Stimulated activated CD4-positive, alpha-beta T cell treated with anti-CD3 and anti-CD28 coated beads, Interleukin-1b, Interleukin-23, amount 100 ng/mL, for 24 hours (primary cell): ENCODE measurements at regions not wholly inside any gene's neighbourhood (a gene's known extent, or its start where the extent isn't known, plus 50 kb on each side); places are given as distances from the start of the nearest gene placed in this dataset.

ENCODE experiments used
- DNase-seq, 4 experiments: peaks; one replicate each; pipeline ENCODE4 v3.0.0-alpha.2; 2020; ENCODE audit warnings: low read depth in 4 of 4, low spot score in 1 of 4

DNA sequence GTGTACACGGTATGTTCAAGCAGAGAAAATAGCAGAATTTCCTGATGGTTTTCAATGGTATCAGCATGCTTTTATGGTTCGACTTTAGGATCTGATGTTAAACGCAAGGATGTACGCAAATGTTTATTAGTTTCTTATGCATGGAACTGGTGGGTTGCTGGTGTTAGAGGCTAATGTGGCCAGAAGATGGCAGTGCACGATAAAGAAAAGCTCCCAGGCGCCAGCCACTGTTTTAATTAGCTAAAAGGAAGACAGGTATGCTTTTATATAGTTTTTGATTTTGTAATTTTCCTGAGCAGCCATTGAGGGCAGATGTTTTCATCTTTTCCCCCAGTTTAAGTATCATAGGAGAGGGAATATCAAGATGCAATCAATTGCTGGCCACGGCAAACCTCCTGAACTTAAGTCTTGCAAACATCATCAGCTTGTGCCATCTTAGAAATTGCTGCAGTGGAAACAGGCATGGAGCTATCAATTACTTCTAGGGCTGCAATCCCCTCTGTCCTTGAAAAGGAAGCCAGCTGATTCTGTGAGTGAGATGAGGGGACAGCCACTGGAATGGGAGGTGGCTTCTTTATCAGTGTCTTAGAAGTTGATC, 648.5 kb upstream of the RBFOX1 start:
- no peak for DNase-seq

DNA sequence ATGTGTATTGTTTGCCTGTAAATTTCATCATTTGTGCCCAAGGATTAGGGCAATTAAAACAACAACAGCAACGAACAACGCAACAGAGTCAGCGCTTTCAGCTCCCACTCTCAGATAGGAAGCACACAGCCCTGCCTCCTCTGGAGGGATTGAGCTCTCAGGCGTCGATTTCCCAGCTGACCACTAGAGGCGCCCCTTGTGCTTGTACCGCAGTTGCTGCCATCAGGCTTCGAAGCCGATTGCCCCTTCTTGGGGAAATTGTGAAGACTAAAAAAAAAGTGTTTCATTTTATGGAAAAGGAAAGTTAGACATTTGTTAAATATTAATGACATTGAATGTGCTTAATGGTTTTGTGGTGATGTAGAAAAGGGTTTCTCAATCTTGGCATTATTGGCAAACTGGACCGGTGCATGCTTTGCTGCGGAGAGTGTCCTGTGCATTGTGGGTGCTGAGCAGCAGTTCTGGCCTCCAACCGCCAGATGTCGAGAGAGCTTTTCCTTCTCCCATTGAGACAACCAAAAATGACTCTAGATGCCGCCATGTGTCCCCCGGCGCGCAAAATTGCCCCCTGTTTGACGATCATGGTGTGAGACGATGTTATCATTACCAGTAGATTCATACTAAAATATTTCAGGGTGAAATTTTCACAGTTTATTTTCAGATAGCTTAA, 650.4 kb upstream of the RBFOX1 start:
- no peak for DNase-seq

DNA sequence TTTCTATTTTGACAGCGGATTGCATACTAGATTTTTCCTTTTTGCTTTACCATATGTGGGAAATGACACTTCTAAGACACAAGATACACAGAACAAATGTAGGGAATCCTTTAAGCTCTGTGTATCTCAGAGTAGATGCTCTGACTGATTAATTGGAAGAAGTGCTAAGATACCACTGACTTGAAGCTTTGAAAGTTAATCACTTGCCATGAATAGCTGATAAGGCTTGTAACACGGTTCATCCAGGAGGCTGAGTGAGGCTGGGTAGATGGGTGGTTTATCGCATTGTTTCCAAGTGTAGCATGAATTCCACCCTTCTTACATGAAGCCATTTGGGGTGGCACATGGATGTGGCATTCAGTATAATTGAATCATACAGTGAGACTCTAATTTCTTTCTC, 654.1 kb upstream of the RBFOX1 start:
- no peak for DNase-seq

DNA sequence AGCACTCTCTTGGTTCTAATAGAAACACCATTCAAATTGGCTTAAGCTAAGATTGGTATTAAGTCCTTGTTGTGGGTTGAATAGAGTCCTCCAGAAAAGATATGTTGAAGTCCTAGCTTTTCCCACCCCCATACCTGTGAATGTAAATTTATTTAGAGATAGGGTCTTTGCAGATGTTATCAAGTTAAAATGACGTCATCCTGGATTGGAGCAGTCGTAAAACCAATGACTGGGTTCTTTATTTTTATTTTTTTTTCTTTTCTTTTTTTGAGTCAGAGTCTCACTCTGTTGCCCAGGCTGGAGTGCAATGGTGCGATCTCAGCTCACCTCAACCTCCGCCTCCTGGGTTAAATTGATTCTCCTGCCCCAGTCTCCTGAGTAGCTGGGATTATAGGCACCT, 658.6 kb upstream of the RBFOX1 start:
- no peak for DNase-seq

DNA sequence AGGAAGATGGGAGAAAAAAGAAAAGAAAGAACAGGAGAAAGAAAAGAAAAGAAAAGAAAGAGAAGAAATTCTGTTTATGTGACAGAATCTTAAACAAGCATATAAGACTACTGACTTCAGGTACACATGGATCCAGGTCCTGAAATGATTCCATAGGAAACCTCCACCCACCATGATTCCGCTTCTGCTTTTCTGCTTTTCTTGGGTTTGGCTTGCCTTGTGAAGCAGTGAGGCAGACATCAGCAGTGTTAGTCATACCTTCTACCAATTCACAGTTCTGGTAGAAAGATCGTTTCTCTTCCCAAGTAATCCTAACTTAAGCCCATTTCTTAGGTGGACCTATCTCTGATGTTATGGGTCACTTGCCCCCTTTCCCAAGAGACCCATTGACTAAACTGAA, 660.1 kb upstream of the RBFOX1 start:
- no peak for DNase-seq

DNA sequence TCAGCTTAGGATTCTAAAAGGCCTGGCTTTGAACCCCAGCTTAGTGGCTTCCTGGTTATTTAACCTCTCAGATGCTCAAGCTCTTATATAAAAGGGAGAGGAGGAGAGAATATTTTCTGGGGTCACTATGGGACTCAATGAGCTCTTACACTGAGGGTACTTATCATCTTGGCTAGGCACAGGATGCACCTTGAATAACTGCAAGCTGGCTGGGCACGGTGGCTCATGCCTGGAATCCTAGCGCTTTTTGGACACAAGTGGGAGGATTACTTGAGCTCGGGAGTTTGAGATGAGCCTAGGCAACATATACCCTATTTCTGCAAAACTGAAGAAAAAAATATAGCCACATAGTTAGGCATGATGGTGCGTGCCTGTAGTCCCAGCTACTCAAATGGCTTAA, 665.3 kb upstream of the RBFOX1 start:
- DNase-seq: no peak

DNA sequence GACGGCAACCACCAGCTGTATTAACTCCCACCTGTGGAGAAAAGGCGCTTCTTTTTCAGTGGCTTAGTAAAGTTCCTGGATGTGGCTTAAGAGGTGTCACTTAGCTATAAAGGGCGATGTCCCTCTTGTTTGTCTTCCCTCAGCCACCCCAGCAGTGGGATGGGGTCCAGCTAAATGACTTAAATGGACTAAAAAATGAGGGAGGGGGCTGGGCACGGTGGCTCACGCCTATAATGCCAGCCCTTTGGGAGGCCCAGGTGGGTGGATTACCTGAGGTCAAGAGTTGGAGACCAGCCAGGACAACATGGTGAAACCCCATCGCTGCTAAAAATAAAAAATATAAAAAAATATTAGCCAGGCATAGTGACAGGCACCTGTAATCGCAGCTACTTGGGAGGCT, 667.5 kb upstream of the RBFOX1 start:
- no peak for DNase-seq

DNA sequence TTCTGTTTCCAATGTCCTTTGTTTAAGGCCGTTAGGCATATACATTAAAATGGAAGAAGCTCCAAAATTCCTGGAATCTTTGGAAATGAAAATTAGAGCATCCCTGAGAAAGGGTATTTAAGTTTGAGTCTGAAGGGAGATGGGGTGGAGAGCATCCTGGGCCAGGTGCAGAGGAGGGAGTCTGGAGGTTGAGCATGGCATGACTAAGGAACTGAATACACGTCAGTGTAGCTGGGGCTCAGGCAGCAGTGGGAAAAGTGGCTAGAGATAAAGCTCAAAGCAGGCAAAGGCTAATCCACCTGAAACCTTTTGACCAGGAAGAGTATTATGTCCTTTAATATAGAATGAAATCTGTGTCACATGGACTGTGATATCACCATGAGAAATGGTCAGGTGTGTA, 669.0 kb upstream of the RBFOX1 start:
- DNase-seq: no peak

DNA sequence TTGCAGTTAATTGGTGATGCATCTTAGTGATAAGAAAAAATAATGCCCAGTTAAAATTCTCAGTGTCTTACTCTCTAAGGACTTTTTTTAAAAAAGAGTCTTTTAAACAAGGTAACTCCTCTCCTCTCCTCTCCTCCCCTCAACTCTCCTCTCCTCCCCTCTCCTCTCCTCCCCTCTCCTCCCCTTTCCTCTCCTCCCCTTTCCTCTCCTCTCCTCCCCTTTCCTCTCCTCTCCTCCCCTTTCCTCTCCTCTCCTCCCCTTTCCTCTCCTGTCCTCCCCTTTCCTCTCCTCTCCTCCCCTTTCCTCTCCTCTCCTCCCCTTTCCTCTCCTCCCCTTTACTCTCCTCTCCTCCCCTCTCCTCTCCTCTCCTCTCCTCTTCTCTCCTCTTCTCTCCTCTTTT, 675.9 kb upstream of the RBFOX1 start:
- no peak for DNase-seq

DNA sequence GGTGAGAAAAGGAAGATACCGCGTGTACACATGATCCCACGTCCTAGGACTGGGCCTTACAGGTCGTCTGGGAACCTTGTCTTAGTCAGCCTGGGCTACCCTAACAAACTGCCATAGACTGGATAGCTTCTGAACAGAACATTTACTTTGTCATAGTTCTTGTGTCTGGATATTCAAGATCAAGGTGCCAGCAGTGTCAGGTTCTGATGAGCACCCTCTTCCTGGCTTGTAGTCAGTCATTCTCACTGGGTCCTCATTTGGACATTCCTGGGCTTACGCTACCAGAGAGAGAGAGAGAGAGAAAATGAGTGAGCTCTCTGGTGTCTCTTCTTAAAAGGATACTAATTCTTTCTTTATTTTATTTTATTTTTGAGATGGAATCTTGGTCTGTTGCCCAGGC, 685.8 kb upstream of the RBFOX1 start:
- no peak for DNase-seq

DNA sequence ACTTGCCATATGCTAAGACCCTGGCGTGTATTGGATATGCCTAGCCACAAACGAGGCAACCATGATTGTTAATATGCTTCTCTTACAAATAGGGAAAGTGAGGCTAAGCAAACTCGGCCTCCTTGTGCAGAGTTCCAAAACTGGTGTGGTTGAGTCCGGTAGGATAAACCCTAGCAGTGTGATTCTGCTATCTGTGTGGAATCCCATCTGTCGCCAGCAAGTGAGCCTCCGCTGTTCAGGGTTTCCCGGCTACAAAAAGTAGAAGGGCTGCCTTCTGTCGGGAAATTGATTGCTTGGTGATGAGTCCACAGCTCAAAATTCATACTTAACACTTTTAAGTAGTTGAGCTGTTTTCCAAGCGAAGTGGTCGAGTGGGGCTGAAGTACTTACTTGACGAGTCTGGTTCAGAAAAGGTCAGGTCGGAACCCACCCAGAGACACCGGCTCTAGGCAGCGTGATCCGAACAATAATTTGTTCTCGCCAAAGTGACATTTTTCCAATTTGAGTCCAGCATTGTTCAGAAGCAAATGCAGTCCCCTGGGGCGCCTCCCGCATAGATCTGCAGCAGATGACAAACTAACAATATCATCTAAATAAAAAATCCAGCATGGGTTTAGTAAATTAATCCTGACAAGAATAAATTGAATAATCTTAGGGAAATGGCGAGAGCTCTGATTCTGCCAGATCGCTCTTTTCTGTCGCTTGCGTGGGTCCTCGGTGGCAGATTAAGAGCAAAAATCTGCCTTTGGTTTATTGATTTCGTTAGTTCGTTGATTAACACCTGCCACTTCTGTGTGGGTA, 686.7 kb upstream of the RBFOX1 start:
- no peak for DNase-seq

DNA sequence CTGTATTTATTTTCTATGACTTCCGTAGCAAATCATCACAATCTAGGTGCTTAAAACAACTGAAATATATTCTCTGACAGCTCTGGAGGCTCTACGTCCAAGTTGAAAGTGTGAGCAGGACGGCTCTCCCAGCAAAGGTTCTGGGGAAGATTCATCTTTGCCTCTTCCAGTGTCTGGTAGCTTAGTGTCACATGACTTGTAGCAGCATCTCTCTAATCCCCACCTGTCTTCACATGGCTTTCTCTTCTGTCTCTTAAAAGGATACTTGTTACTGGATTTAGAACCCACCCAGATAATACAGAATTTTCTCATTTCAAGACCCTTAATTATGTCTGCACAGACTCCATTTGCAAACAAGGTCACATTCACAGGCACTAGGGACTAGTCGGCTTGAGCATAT, 687.7 kb upstream of the RBFOX1 start:
- no peak for DNase-seq

DNA sequence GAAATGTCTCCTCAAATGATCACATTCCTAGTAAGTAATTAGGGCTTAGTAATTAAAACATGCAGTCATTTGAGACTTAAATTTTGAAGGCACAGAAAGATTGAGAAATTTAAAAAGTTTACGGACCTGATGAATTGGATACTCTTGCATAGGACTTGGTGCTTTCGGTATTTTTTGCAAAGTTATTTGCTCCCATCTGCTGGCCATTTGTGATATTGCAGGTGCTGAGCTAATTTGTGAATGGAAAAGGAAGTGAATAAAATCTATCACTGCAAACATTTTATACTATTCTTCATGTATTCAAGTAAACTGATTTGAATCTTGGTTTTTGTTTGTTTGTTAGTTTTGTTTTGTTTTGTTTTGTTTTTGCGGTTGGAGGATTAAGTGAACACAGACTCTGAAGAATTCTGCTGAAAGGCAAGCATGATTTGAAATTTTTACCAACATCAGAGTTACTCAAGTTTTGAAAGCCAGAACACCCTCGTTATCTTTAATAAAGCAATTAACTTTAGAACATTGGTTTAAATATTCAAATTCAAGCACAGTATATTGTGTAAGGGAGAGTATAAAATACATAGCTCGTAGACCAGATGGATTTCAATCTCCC, 689.5 kb upstream of the RBFOX1 start:
- DNase-seq: peak; percentile 1 to 30 (median 14)

DNA sequence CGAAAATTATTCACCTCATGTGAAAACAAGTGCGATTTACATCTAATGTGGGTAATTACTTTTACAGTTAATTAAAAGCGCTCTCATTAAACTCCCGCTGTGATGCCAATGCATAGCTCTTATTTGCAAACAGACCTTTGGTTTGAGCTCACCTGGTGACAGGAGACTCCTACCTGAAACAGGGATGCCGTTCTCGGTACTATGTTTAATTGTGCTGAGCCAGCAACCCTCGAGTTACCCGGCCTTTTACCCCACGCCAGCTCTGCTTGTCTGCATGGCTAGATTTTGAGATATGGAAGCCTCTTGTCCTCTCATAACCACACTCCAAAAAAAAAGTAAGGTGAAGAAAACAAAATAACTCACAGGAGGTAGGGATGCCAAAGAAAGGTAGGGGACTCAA, 690.4 kb upstream of the RBFOX1 start:
- no peak for DNase-seq

DNA sequence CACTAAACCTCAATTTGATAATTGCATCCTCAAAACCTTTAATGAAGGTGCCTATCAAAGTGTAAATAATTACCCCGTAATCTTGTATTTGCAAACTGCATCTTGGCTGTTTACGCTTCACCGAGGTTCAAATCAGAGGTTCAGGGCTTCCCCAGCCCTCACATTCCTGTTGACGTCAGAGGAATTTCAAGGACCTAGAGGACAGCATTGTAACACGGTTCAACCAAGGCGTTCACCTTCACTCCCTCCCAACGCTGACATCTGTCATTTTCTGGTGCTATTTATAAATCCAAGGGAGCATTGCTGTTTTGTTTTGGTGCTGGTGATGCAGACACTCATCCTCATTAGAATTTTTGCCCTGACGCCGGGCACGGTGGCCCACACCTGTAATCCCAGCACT, 691.6 kb upstream of the RBFOX1 start:
- DNase-seq: no peak

DNA sequence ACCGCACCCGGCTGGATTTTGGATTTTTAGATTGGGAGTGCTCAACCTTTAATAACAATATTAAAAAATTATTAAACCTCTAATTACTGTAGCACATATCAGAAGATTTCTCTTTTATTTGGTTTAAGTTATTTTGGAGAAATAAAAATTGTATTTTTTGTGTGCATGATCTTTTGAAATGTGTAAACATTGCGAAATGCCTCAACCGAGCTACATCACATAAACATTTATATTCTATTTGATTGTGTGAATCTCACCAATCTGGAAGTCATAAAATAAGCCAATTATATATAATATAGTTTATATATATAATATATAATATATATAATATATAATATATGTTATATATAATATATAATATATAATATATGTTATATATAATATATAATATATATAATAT, 696.2 kb upstream of the RBFOX1 start:
- DNase-seq: no peak

DNA sequence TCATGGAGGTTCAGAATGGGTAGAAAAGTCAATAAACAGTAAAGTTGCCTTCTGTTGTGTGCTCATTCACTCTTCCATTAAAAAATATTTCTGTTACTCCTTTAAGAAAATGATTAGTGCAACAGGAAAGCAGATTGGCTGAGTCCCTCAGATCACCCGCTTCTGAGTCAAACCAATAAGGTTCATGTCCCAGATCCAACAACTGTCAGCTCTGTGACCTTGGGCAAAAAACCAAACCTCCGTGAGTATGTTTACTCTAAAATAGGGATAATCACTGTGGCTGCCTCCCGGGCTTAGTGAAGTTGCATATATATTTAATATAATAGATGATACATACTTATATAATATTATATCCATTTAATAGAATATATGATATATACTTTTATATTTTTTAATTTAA, 698.5 kb upstream of the RBFOX1 start:
- no peak for DNase-seq

DNA sequence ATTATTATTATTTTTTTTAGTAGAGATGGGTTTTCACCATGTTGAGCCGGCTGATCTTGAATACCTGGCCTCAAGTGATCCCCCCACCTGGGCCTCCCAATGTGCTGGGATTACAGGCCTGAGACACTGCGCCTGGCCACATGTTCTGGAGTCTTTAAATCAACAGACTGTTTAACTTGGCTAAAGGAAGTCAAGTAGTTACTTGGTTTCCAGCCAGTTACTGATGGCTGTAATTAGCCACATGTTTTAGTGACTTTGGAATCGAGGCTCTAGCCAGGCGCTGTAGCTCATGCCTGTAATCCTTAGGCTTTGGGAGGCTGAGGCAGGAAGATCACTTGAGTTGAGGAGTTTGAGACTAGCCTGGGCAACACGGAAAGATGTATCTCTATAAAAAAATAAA, 699.2 kb upstream of the RBFOX1 start:
- no peak for DNase-seq

DNA sequence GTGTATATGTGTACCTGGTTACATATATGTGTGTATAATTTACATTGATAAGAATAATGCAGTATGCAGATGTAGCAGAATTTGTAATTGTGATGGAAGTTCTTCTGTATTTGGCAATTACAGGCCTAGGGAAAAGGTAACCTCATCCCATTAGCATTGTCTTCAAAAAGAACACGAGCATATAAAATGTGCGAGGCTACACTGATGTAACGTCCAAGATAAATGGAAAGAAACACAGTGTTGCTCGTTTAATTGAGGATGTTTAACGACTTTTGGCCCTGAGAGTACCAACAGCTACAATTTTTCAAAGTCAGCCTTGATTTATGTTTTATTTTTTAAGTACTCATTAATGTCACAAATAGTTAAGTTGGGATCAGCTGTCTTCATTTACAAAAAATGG, 703.5 kb upstream of the RBFOX1 start:
- DNase-seq: no peak

DNA sequence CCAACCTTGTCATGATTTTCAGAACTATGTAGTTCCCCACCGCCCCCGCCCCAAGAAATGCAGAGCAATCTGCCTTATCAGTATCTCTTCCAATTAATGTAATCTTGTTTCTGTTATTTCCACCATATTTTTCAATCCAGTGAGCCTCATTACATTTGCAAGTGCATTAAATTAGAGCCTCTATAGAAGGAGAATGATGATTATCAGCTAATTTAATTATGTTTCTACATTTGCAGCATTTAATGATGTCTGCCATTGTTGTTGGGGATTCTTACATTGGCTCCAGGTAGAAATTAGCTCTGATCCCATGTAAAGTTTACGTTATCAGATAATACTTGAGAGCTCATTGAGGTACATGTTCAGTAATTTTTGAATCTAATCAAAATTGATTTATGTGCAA, 707.0 kb upstream of the RBFOX1 start:
- DNase-seq: no peak

DNA sequence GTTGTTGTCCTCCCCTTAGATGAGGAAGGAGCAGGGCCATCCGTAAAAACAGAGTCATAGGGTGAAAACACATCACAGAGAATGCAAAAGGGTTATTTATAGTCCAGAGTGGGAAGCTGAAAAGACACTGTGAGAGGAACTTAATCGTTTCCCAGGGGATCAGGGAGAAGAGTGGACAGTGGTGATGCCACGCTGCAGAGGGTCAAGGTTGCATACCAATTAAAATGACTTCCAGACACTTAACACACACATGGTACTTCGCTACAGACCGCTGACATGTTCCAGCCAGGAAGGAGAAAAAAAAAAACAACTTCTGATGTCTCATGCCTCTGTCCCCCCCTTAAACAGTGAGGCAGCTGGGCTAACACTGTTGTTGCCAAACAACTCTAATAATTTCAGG, 713.8 kb upstream of the RBFOX1 start:
- DNase-seq: no peak

DNA sequence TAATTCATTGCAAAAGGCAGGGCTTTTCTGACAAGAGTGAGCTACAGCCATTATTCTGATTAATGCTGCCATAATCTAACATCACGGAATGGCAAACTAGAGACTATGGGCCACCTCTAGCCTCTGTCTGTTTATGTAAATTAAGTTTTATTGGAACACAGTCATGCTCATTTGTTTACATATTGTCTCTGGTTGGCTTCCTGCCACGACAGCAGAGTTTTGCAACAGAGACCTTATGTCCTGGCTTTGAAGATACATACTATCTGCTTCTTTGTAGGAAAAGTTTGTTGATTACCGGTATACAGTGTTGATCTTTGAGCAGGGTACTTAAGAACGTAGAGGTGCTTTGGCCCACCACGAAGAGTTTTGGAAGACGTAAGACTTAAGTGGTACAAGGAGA, 715.9 kb upstream of the RBFOX1 start:
- DNase-seq: no peak
